Hepatocyte (in vitro differentiated cells): ENCODE measurements at regions not wholly inside any gene's neighbourhood (a gene's known extent, or its start where the extent isn't known, plus 50 kb on each side); places are given as distances from the start of the nearest gene placed in this dataset.

Experiments
- CTCF ChIP-seq: fragments of 200-600 bp; sonication (generic); IDR thresholded peaks from 2 replicates; pipeline ENCODE4 v1.5.1; 2016; ENCODE audit warnings: antibody characterized with exemption, mild to moderate bottlenecking; ENCODE audit not compliant: poor library complexity
- EZH2 ChIP-seq: fragments of 200-600 bp; sonication (generic); IDR thresholded peaks from 2 replicates; pipeline ENCODE4 v1.6.1; 2016; ENCODE audit warnings: antibody characterized with exemption, mild to moderate bottlenecking, borderline replicate concordance
- EZH2phosphoT487 ChIP-seq: fragments of 200-600 bp; sonication (generic); IDR thresholded peaks from one replicate; pipeline ENCODE4 v1.6.1; 2018; ENCODE audit warnings: antibody characterized with exemption, mild to moderate bottlenecking, low read depth, moderate library complexity; ENCODE audit not compliant: unreplicated experiment, severe bottlenecking

- peak; percentile 79 for TF ChIP-seq CTCF
- no peak for TF ChIP-seq EZH2
- no peak for TF ChIP-seq EZH2phosphoT487
Measured at GRCh38 chr7:81469869-81470723, 299.8 kb downstream of the HGF start.
